Transverse colon (tissue), 4 donors: ENCODE measurements at regions not wholly inside any gene's neighbourhood (a gene's known extent, or its start where the extent isn't known, plus 50 kb on each side); places are given as distances from the start of the nearest gene placed in this dataset.

ENCODE experiments used
- DNase-seq: peaks from one replicate; pipeline ENCODE4 v3.0.0-alpha.2; 2019
- H3K27ac ChIP-seq, 4 donors: fragments of 200-600 bp; sonication (generic); 2 replicates each; pipeline ENCODE4 v1.5.1; 2016 to 2018; ENCODE audit warnings: inconsistent platforms in 4 of 4
- H3K27me3 ChIP-seq: fragments of 200-600 bp; sonication (generic); 2 replicates; pipeline ENCODE4 v1.5.1; 2017; ENCODE audit warnings: inconsistent platforms
- H3K36me3 ChIP-seq, 4 donors: fragments of 200-600 bp; sonication (generic); 2 replicates each; pipeline ENCODE4 v1.5.1; 2017 to 2019; ENCODE audit warnings: inconsistent platforms in 4 of 4
- H3K4me1 ChIP-seq, 4 donors: fragments of 200-600 bp; sonication (generic); 2 replicates each; pipeline ENCODE4 v1.5.1; 2017 to 2020; ENCODE audit warnings: inconsistent platforms in 4 of 4
- H3K4me3 ChIP-seq, 4 donors: fragments of 200-600 bp; sonication (generic); 1 replicate in 1 of 4; 2 replicates in 3 of 4; pipeline versions ENCODE4 v1.5.1 to v1.6.1; 2017 to 2019; ENCODE audit warnings: inconsistent platforms in 4 of 4
- H3K9me3 ChIP-seq, 2 donors: fragments of 200-600 bp; sonication (generic); 2 replicates each; pipeline ENCODE4 v1.5.1; 2017 to 2019; ENCODE audit warnings: inconsistent platforms in 2 of 2
- EP300 ChIP-seq: sonication (generic); formaldehyde crosslinking; IDR thresholded peaks from one replicate; pipeline ENCODE4 v1.6.1; 2017; ENCODE audit warnings: antibody characterized with exemption, low read depth
- POLR2A ChIP-seq: fragments of 450-650 bp; IDR thresholded peaks from one replicate; pipeline ENCODE4 v1.6.1; 2016; ENCODE audit warnings: antibody characterized with exemption, mild to moderate bottlenecking, moderate library complexity
- POLR2AphosphoS5 ChIP-seq, 3 donors: sonication (generic); formaldehyde crosslinking; IDR thresholded peaks; one replicate each; pipeline ENCODE4 v1.6.1; 2016; ENCODE audit warnings: antibody characterized with exemption in 3 of 3
- WGBS, 2 donors: methylation state at CpG; one replicate each; pipeline ENCODE4 v1.1.5; 2018; ENCODE audit warnings: low coverage in 1 of 2; 5-methylcytosine and 5-hydroxymethylcytosine counted together
- in situ Hi-C, 4 donors: fragments of 200-750 bp; cut with MboI; loops; one replicate each; pipeline versions ENCODE4 v1.15.0 to v1.15.1; 2017; ENCODE audit warnings: low sequenced_read_pairs in 3 of 4, low pct_ligation_motif_present in 1 of 4, low pct_unique_long_range_greater_than_20kb in 1 of 4
- intact Hi-C: fragments of 100-400 bp; cut with DNase I; formaldehyde crosslinking; loops from one replicate; pipeline ENCODE4 v1.15.1; 2023; ENCODE audit warnings: low total_unique reads
- TF ChIP-seq, protein P1 (sequence below), 5 experiments: fragments of 200-600 bp in 3 of 5; fragments of 450-650 bp in 2 of 5; sonication (generic) in 3 of 5; IDR thresholded peaks; 1 replicate in 2 of 5; 2 replicates in 3 of 5; pipeline ENCODE4 v1.5.1; 2016 to 2017; ENCODE audit warnings: antibody characterized with exemption in 5 of 5, inconsistent platforms in 3 of 5, mild to moderate bottlenecking in 2 of 5, moderate library complexity in 1 of 5

DNA sequence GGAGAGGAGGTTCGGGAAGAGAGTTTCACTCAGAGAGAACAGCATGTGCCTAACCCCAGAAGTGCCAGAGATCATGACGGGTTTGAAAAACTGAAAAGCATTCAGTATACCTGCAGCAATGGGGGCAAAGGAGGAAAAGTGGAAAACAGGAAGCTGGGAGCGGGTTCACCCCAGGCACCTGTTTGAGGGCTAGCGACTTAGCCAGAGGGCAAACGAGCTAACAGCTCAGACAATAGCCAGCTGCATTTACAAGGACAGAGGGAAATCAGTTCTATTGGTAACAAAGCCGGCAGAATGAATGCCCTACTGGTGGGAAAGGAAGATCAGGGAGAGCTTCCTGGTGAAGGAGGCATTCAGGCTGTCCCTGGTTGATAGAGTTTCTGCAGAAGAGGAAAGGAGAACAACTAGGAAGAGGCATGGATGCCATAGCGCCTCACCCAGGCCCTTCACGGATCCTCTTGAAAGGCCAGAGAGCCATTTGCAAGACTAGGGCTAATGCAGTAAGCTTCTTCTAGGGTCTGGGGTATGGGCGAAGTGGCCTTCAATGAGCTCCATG is 141.7 kb upstream of the ADRA1B start:
- Histone ChIP-seq H3K4me3 (no peak overlapping the region), H3K36me3 (no peaks in the 10 kb centered on the region), H3K27me3 (peaks cover 22% of the 10 kb centered on the region), H3K4me1 (peaks cover 0 to 9% (median 5%) of the 10 kb centered on the region in 4 donors), H3K9me3 (no peaks in the 10 kb centered on the region), H3K27ac (no peak overlapping the region)
- whole genome bisulfite sequencing, 2 donors: 83 to 93% methylated on average over 2 to 9 of the region's 9 CpGs
- intact Hi-C loops: no loop called here
- DNase-seq: no peak
- no peak for TF ChIP-seq POLR2A
- no peak for TF ChIP-seq POLR2AphosphoS5 (IDR thresholded peaks at IDR 0.05)
- TF ChIP-seq, protein P1, sequence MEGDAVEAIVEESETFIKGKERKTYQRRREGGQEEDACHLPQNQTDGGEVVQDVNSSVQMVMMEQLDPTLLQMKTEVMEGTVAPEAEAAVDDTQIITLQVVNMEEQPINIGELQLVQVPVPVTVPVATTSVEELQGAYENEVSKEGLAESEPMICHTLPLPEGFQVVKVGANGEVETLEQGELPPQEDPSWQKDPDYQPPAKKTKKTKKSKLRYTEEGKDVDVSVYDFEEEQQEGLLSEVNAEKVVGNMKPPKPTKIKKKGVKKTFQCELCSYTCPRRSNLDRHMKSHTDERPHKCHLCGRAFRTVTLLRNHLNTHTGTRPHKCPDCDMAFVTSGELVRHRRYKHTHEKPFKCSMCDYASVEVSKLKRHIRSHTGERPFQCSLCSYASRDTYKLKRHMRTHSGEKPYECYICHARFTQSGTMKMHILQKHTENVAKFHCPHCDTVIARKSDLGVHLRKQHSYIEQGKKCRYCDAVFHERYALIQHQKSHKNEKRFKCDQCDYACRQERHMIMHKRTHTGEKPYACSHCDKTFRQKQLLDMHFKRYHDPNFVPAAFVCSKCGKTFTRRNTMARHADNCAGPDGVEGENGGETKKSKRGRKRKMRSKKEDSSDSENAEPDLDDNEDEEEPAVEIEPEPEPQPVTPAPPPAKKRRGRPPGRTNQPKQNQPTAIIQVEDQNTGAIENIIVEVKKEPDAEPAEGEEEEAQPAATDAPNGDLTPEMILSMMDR (IDR thresholded peaks at IDR 0.05): no peak
- no peak for TF ChIP-seq EP300
- in situ Hi-C loops: no loop called here

DNA sequence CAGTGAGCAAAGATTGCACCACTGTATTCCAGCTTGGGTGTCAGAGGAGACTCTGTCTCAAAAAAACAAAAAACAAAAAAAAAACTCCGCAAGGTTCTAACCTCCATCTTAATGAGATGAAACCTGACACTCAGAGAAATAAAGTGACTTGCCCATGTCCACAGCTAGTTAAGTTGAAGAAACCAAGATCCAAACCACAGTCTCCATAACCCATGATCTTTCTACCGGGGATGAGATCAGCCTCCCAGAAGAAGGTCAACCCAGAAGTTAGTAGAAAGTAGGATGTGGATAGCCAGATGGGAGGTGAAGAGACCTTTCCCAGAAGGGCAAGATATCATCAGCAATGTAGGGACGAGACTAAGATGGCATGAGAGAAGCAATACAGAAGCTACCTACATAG is 140.4 kb upstream of the ADRA1B start:
- Histone ChIP-seq H3K36me3 (no peaks in the 10 kb centered on the region), H3K4me3 (no peak overlapping the region), H3K9me3 (no peaks in the 10 kb centered on the region), H3K4me1 (peaks cover 0 to 9% (median 5%) of the 10 kb centered on the region in 4 donors), H3K27ac (no peak overlapping the region), H3K27me3 (peaks cover 22% of the 10 kb centered on the region)
- whole genome bisulfite sequencing, 2 donors: 72 to 88% methylated on average over 2 to 3 of the region's 3 CpGs
- in situ Hi-C loops: no loop called here
- DNase-seq: no peak
- TF ChIP-seq, protein P1 (IDR thresholded peaks at IDR 0.05): no peak
- no peak for TF ChIP-seq POLR2A
- no peak for TF ChIP-seq POLR2AphosphoS5 (IDR thresholded peaks at IDR 0.05)
- no peak for TF ChIP-seq EP300
- intact Hi-C loops: no loop called here

DNA sequence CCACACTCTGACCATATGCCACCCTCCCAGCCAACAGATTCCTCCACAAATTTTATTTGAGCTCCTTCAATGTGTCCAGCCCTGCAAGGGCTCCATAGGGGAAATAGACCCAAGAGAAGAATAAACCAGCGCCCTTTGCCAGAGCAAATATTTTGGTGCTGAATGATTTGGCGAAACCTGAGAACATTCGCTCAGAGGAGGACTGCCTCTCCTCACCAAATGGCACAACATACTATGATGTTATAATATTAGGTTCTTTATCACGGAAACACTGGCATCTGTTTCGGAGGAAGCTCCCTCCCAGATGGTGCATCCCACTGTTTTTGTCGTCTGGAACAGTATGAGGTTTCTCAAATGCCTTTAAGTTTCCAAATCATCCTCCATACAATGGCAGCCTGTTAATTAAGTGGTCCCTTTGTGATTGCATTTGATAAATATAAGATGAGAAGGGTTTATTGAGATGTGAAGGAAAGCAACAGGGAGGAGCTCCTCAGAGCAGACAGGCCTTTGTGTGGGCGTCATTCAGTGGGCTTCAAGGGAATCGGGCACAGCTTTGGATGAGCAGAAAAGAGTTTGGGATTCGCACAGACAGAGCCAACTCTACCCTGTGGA is 139.1 kb upstream of the ADRA1B start:
- in situ Hi-C loops (no loop called here), intact Hi-C loops (no loop called here)
- Histone ChIP-seq H3K27ac (no peak overlapping the region), H3K4me1 (peaks cover 0 to 9% (median 5%) of the 10 kb centered on the region in 4 donors), H3K9me3 (no peaks in the 10 kb centered on the region), H3K4me3 (no peak overlapping the region), H3K27me3 (peaks cover 20% of the 10 kb centered on the region), H3K36me3 (no peaks in the 10 kb centered on the region)
- TF ChIP-seq EP300 (no peak), POLR2A (no peak), POLR2AphosphoS5 (IDR thresholded peaks at IDR 0.05) (no peak)
- TF ChIP-seq, protein P1 (IDR thresholded peaks at IDR 0.05): no peak
- 94 to 95% methylated on average over 3 to 9 of the region's 9 CpGs for WGBS, 2 donors
- DNase-seq: no peak

DNA sequence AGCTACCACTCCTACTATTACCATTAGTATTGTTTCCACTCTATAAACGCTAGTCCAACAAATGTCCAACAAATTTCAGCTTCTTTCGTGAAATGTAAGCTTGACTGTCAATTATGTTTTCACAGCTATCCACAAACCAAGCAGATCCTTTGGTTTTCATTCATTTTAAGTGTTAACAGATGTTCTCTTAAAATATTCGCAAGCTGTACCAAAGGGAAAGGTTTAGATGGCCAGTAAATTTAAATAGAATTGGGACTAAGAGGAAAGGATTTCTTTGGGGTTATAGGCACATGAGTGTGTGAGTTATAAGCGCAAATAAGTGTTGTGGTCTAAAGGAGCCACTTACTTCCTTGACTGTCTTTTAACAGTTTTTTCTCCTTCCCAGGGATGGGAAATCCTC is 136.8 kb upstream of the ADRA1B start:
- intact Hi-C loops (no loop called here), in situ Hi-C loops (no loop called here)
- Histone ChIP-seq H3K27ac (no peak overlapping the region), H3K27me3 (peaks cover 5% of the 10 kb centered on the region), H3K4me3 (no peak overlapping the region), H3K9me3 (no peaks in the 10 kb centered on the region), H3K36me3 (no peaks in the 10 kb centered on the region), H3K4me1 (no peaks in the 10 kb centered on the region)
- TF ChIP-seq, protein P1 (IDR thresholded peaks at IDR 0.05): no peak
- TF ChIP-seq POLR2A (no peak), POLR2AphosphoS5 (IDR thresholded peaks at IDR 0.05) (no peak), EP300 (no peak)
- 81 to 86% methylated on average over 4 of the region's 4 CpGs for WGBS, 2 donors
- DNase-seq: no peak
